H1 (cell line): ENCODE measurements at regions not wholly inside any gene's neighbourhood (a gene's known extent, or its start where the extent isn't known, plus 50 kb on each side); places are given as distances from the start of the nearest gene placed in this dataset.

Experiments
- CTCF ChIA-PET: fragments of 300-600 bp; sonication (Branson Sonifier 250); formaldehyde crosslinking; loops from one replicate; lab custom pipeline; 2021; ENCODE audit not compliant: partially characterized antibody; lab: Charles Lee
- POLR2A ChIA-PET: fragments of 300-600 bp; sonication (Branson Sonifier 250); formaldehyde crosslinking; loops from one replicate; lab custom pipeline; 2021; ENCODE audit warnings: inconsistent platforms; ENCODE audit not compliant: partially characterized antibody; lab: Charles Lee
- DNase-seq, 2 experiments: peaks; one replicate each; pipeline versions ENCODE4 v3.0.0 to v3.0.0-alpha.2; 2010 to 2022; ENCODE audit warnings: low spot score in 2 of 2, low read depth in 1 of 2, mixed read lengths in 1 of 2
- FAIRE-seq: peaks from 2 replicates; lab custom pipeline; 2011; peaks lifted over from hg19 to GRCh38; lab: Jason Lieb, UNC
- H2AFZ ChIP-seq: 2 replicates; pipeline ENCODE4 v1.8.1; 2012; ENCODE audit warnings: low read length, inconsistent platforms
- H2AK5ac ChIP-seq: 2 replicates; pipeline ENCODE4 v1.6.1; 2013; ENCODE audit warnings: low read depth, low read length
- H2BK120ac ChIP-seq: replicated peaks from 2 replicates; pipeline ENCODE3; 2013; ENCODE audit warnings: low read depth, low read length, inconsistent platforms
- H2BK12ac ChIP-seq: 2 replicates; pipeline ENCODE4 v1.6.1; 2013; ENCODE audit warnings: low read depth, low read length
- H2BK15ac ChIP-seq: 2 replicates; pipeline ENCODE4 v1.6.1; 2013; ENCODE audit warnings: low read length
- H2BK20ac ChIP-seq: 2 replicates; pipeline ENCODE4 v1.6.1; 2013; ENCODE audit warnings: low read length
- H2BK5ac ChIP-seq: 2 replicates; pipeline ENCODE4 v1.6.1; 2013; ENCODE audit warnings: low read depth, low read length
- H3K14ac ChIP-seq: 2 replicates; pipeline ENCODE4 v1.6.1; 2013; ENCODE audit warnings: inconsistent platforms; ENCODE audit not compliant: insufficient read length
- H3K18ac ChIP-seq: 2 replicates; pipeline ENCODE4 v1.6.1; 2013; ENCODE audit warnings: low read length; ENCODE audit errors: extremely low read depth
- H3K23ac ChIP-seq: 2 replicates; pipeline ENCODE4 v1.6.1; 2013; ENCODE audit warnings: inconsistent platforms; ENCODE audit not compliant: insufficient read length
- H3K23me2 ChIP-seq: 2 replicates; pipeline ENCODE4 v1.6.1; 2013; ENCODE audit warnings: low read depth, low read length
- H3K27ac ChIP-seq: 2 replicates; pipeline ENCODE4 v1.6.1; 2011; ENCODE audit warnings: low read depth, low read length, inconsistent platforms
- H3K27me3 ChIP-seq, 4 experiments: replicated peaks in 1 of 4; 1 replicate in 1 of 4; 2 replicates in 3 of 4; pipeline versions ENCODE4 v1.6.1 to v1.8.1; 2011 to 2013; ENCODE audit warnings: low read length in 3 of 4, mild to moderate bottlenecking in 3 of 4, inconsistent platforms in 2 of 4, mixed read lengths in 2 of 4, moderate library complexity in 1 of 4; ENCODE audit not compliant: control insufficient read depth in 3 of 4, insufficient read depth in 3 of 4; ENCODE audit errors: extremely low read depth in 1 of 4
- H3K36me3 ChIP-seq, 4 experiments: 2 replicates each; pipeline versions ENCODE4 v1.6.1 to v1.8.1; 2011 to 2013; ENCODE audit warnings: mild to moderate bottlenecking in 4 of 4, low read length in 3 of 4, moderate library complexity in 2 of 4, control low read depth in 1 of 4, inconsistent platforms in 1 of 4; ENCODE audit not compliant: insufficient read depth in 4 of 4, control insufficient read depth in 2 of 4
- H3K4ac ChIP-seq: replicated peaks from 2 replicates; pipeline ENCODE3; 2013; ENCODE audit warnings: low read length, low read depth, mixed read lengths, inconsistent platforms; ENCODE audit not compliant: insufficient read length
- H3K4me1 ChIP-seq, 4 experiments: replicated peaks in 1 of 4; 1 replicate in 1 of 4; 2 replicates in 3 of 4; pipeline versions ENCODE4 v1.6.1 to v1.8.1; 2011 to 2013; ENCODE audit warnings: low read length in 3 of 4, inconsistent platforms in 2 of 4, mixed read lengths in 1 of 4; ENCODE audit not compliant: insufficient read depth in 4 of 4, control insufficient read depth in 3 of 4
- H3K4me2 ChIP-seq, 2 experiments: 2 replicates each; pipeline versions ENCODE4 v1.6.1 to v1.8.1; 2011 to 2013; ENCODE audit warnings: low read depth in 2 of 2, low read length in 2 of 2, control low read depth in 1 of 2, inconsistent platforms in 1 of 2, mild to moderate bottlenecking in 1 of 2; ENCODE audit not compliant: insufficient read depth in 1 of 2
- H3K4me3 ChIP-seq, 4 experiments: fragments of 200-600, 300-600 bp in 1 of 4; sonication (generic), shearing (Covaris generic), sonication (Bioruptor Twin) in 1 of 4; 2 replicates each; pipeline versions ENCODE4 v1.5.1 to v1.8.1; 2011 to 2016; ENCODE audit warnings: low read length in 4 of 4, low read depth in 3 of 4, control low read depth in 2 of 4, inconsistent platforms in 2 of 4, mild to moderate bottlenecking in 2 of 4, mixed read lengths in 1 of 4, moderate library complexity in 1 of 4; ENCODE audit not compliant: insufficient read depth in 2 of 4; ENCODE audit errors: extremely low read depth in 1 of 4
- H3K56ac ChIP-seq: replicated peaks from 2 replicates; pipeline ENCODE3; 2013; ENCODE audit warnings: low read depth, mild to moderate bottlenecking, mixed read lengths, low read length, inconsistent platforms; ENCODE audit not compliant: insufficient read length
- H3K79me1 ChIP-seq: 2 replicates; pipeline ENCODE4 v1.6.1; 2013; ENCODE audit warnings: low read depth, low read length, control low read depth
- H3K79me2 ChIP-seq, 2 experiments: 2 replicates each; pipeline versions ENCODE4 v1.6.1 to v1.8.1; 2012 to 2013; ENCODE audit warnings: low read length in 2 of 2, mild to moderate bottlenecking in 2 of 2, inconsistent platforms in 1 of 2; ENCODE audit not compliant: insufficient read depth in 2 of 2, control insufficient read depth in 1 of 2
- H3K9ac ChIP-seq, 4 experiments: replicated peaks in 1 of 4; 1 replicate in 1 of 4; 2 replicates in 3 of 4; pipeline versions ENCODE4 v1.6.1 to v1.8.1; 2011 to 2013; ENCODE audit warnings: low read depth in 3 of 4, low read length in 3 of 4, control low read depth in 2 of 4, mild to moderate bottlenecking in 2 of 4, moderate library complexity in 2 of 4, inconsistent platforms in 1 of 4; ENCODE audit errors: extremely low read depth in 1 of 4
- H3K9me3 ChIP-seq, 2 experiments: 2 replicates each; pipeline versions ENCODE4 v1.6.1 to v1.8.1; 2012 to 2013; ENCODE audit warnings: mild to moderate bottlenecking in 2 of 2, moderate library complexity in 2 of 2, control low read depth in 1 of 2, inconsistent platforms in 1 of 2, low read depth in 1 of 2, low read length in 1 of 2, mixed read lengths in 1 of 2; ENCODE audit not compliant: insufficient read depth in 2 of 2
- H4K20me1 ChIP-seq, 2 experiments: replicated peaks in 1 of 2; 2 replicates each; pipeline versions ENCODE3 to v1.8.1; 2011 to 2013; ENCODE audit warnings: inconsistent platforms in 2 of 2, low read length in 2 of 2, mild to moderate bottlenecking in 1 of 2; ENCODE audit not compliant: insufficient read depth in 2 of 2, control insufficient read depth in 1 of 2
- H4K5ac ChIP-seq: 2 replicates; pipeline ENCODE4 v1.6.1; 2013; ENCODE audit warnings: low read length, low read depth, mixed read lengths, inconsistent platforms; ENCODE audit not compliant: insufficient read length
- H4K8ac ChIP-seq: 2 replicates; pipeline ENCODE4 v1.8.0; 2013; ENCODE audit warnings: mild to moderate bottlenecking, moderate library complexity, low read length, inconsistent platforms; ENCODE audit not compliant: insufficient read depth; ENCODE audit errors: extremely low read depth
- H4K91ac ChIP-seq: replicated peaks from 2 replicates; pipeline ENCODE3; 2013; ENCODE audit warnings: low read length, mixed read lengths, inconsistent platforms; ENCODE audit not compliant: insufficient read length
- MAX ChIP-seq: IDR thresholded peaks from 2 replicates; pipeline ENCODE4 v1.6.1; 2012; ENCODE audit warnings: inconsistent platforms
- RAD21 ChIP-seq, 2 experiments: IDR thresholded peaks in 1 of 2; conservative IDR thresholded peaks in 1 of 2; 2 replicates each; pipeline ENCODE4 v1.6.1; 2011; ENCODE audit warnings: low read depth in 2 of 2, low read length in 2 of 2, improper control_type of control experiment in 1 of 2, inconsistent platforms in 1 of 2, mild to moderate bottlenecking in 1 of 2, moderate library complexity in 1 of 2
- ZNF274 ChIP-seq: IDR thresholded peaks from 2 replicates; pipeline ENCODE4 v1.7.0; 2012; ENCODE audit warnings: low read length, borderline replicate concordance; ENCODE audit errors: extremely low read depth
- WGBS, 2 experiments: shearing (Covaris generic) in 1 of 2; methylation state at CpG; one replicate each; pipeline versions ENCODE4 v1.1.6 to v1.1.7; 2013 to 2015; ENCODE audit warnings: low lambda C conversion rate in 2 of 2, mixed read lengths in 2 of 2, inconsistent platforms in 1 of 2, low coverage in 1 of 2, missing lambda C conversion rate in 1 of 2; ENCODE audit not compliant: insufficient replicate concordance in 2 of 2, insufficient coverage in 1 of 2, insufficient read length in 1 of 2; ENCODE audit errors: extremely low coverage in 1 of 2, missing lambda C conversion rate in 1 of 2; 5-methylcytosine and 5-hydroxymethylcytosine counted together

GRCh38 chr4:91958596-91958995 lies 345.2 kb upstream of the GRID2 start:
- Histone ChIP-seq H2AK5ac (no peak overlapping the region), H4K20me1 (no peaks in the 10 kb centered on the region), H3K27me3 (no peaks in the 10 kb centered on the region), H4K8ac (no peak overlapping the region), H3K9me3 (peaks cover 5 to 10% of the 10 kb centered on the region in 2 experiments; a peak in 1 of 4 replicates), H4K91ac (no peak overlapping the region), H3K36me3 (no peaks in the 10 kb centered on the region; a peak in 1 of 8 replicates), H3K4me1 (peaks cover 0 to 5% (median 1%) of the 10 kb centered on the region in 4 experiments; a peak in 2 of 7 replicates), H3K4ac (no peak overlapping the region), H3K27ac (no peak overlapping the region), H3K79me2 (no peaks in the 10 kb centered on the region), H3K9ac (no peak overlapping the region), H3K14ac (no peak overlapping the region), H2BK15ac (no peak overlapping the region), H3K18ac (no peak overlapping the region), H3K56ac (no peak overlapping the region), H3K79me1 (no peaks in the 10 kb centered on the region), H2BK5ac (no peak overlapping the region), H3K4me3 (no peak overlapping the region), H3K23ac (no peak overlapping the region), H3K23me2 (no peaks in the 10 kb centered on the region), H2AFZ (no peak overlapping the region), H4K5ac (no peak overlapping the region), H2BK20ac (no peak overlapping the region), H2BK120ac (no peak overlapping the region), H3K4me2 (no peak overlapping the region), H2BK12ac (no peak overlapping the region)
- TF ChIP-seq RAD21 (IDR thresholded peaks at IDR 0.05 in 1 of 2, conservative IDR thresholded peaks at IDR 0.05 in 1 of 2; ENCODE audit: low read depth in 2 of 2, low read length in 2 of 2) (no peak), ZNF274 (no peak), MAX (no peak)
- WGBS, 2 experiments: 54% methylated on average over 2 of the region's 2 CpGs; no CpG with 5 or more reads in 1 of the 2 experiments
- ChIA-PET CTCF (no interaction called here), POLR2A (no interaction called here)
- DNase-seq (no peak), FAIRE-seq (peak; percentile 63)
